HEK293 (cell line): ENCODE measurements at regions not wholly inside any gene's neighbourhood (a gene's known extent, or its start where the extent isn't known, plus 50 kb on each side); places are given as distances from the start of the nearest gene placed in this dataset.

ENCODE experiments used
- ATF2 ChIP-seq: fragments of 450-650 bp; formaldehyde crosslinking; IDR thresholded peaks from 2 replicates; pipeline ENCODE4 v1.5.1; 2016; ENCODE audit warnings: missing biosample characterization, missing genetic modification characterization, low read depth
- CTCF ChIP-seq: fragments of 450-650 bp; formaldehyde crosslinking; IDR thresholded peaks from 2 replicates; pipeline ENCODE4 v1.5.1; 2016; ENCODE audit warnings: missing biosample characterization, missing genetic modification characterization
- GLI4 ChIP-seq: fragments of 450-650 bp; formaldehyde crosslinking; IDR thresholded peaks from 2 replicates; pipeline ENCODE4 v1.5.1; 2016; ENCODE audit warnings: missing biosample characterization, missing genetic modification characterization
- KLF1 ChIP-seq: fragments of 450-650 bp; formaldehyde crosslinking; IDR thresholded peaks from 2 replicates; pipeline ENCODE4 v1.5.1; 2016; ENCODE audit warnings: missing biosample characterization, missing genetic modification characterization
- KLF9 ChIP-seq: fragments of 450-650 bp; formaldehyde crosslinking; IDR thresholded peaks from 2 replicates; pipeline ENCODE4 v1.5.1; 2016; ENCODE audit warnings: missing biosample characterization, missing genetic modification characterization, low read depth
- OVOL3 ChIP-seq: fragments of 450-650 bp; formaldehyde crosslinking; IDR thresholded peaks from 2 replicates; pipeline ENCODE4 v1.5.1; 2016; ENCODE audit warnings: missing biosample characterization, missing genetic modification characterization
- PATZ1 ChIP-seq: fragments of 450-650 bp; formaldehyde crosslinking; IDR thresholded peaks from 2 replicates; pipeline ENCODE4 v1.5.1; 2016; ENCODE audit warnings: missing biosample characterization, missing genetic modification characterization
- ZBTB21 ChIP-seq: fragments of 450-650 bp; formaldehyde crosslinking; IDR thresholded peaks from 2 replicates; pipeline ENCODE4 v1.5.1; 2017; ENCODE audit warnings: missing biosample characterization, missing genetic modification characterization
- ZBTB49 ChIP-seq: fragments of 450-650 bp; formaldehyde crosslinking; IDR thresholded peaks from 2 replicates; pipeline ENCODE4 v1.5.1; 2016; ENCODE audit warnings: missing biosample characterization, missing genetic modification characterization, low read depth
- ZNF146 ChIP-seq: fragments of 450-650 bp; formaldehyde crosslinking; IDR thresholded peaks from 2 replicates; pipeline ENCODE4 v1.5.1; 2016; ENCODE audit warnings: missing biosample characterization, missing genetic modification characterization
- ZNF280C ChIP-seq: fragments of 450-650 bp; formaldehyde crosslinking; IDR thresholded peaks from 2 replicates; pipeline ENCODE4 v1.5.1; 2016; ENCODE audit warnings: missing biosample characterization, missing genetic modification characterization
- ZNF416 ChIP-seq: fragments of 450-650 bp; formaldehyde crosslinking; IDR thresholded peaks from 2 replicates; pipeline ENCODE4 v1.5.1; 2016; ENCODE audit warnings: missing biosample characterization, missing genetic modification characterization
- ZNF830 ChIP-seq: fragments of 450-650 bp; IDR thresholded peaks from 2 replicates; pipeline ENCODE4 v1.5.0; 2018; ENCODE audit warnings: missing biosample characterization, missing genetic modification characterization, low read depth, mild to moderate bottlenecking, moderate library complexity

- TF ChIP-seq CTCF (tag by site-specific recombination) (no peak), KLF1 (tag by site-specific recombination) (no peak), ZNF280C (tag by site-specific recombination) (no peak), ZNF416 (tag by site-specific recombination) (no peak), ZBTB49 (tag by site-specific recombination) (no peak), KLF9 (tag by site-specific recombination) (no peak), ATF2 (tag by site-specific recombination) (no peak), PATZ1 (no peak), OVOL3 (tag by site-specific recombination) (no peak), ZBTB21 (tag by site-specific recombination) (no peak), ZNF830 (tag by site-specific recombination) (no peak), ZNF146 (tag by site-specific recombination) (no peak), GLI4 (tag by site-specific recombination) (no peak)
Observed at GRCh38 chr5:135628771-135629563, 50.2 kb upstream of the CXCL14 start.
